Natural killer cell treated with Interleukin-12 subunit alpha and Interleukin-12 subunit beta and Interleukin-15 and Interleukin-18, amount 100 ng/mL, for 72 hours (primary cell): ENCODE measurements at regions not wholly inside any gene's neighbourhood (a gene's known extent, or its start where the extent isn't known, plus 50 kb on each side); places are given as distances from the start of the nearest gene placed in this dataset.
"Not testable (repeated sequence)": the region's sequence is repeated elsewhere in the genome, so short reads cannot be mapped to it uniquely, and the experiment has no call there.

Experiments used
- ATAC-seq, 2 donors: fragments of 150-1000 bp; cut with Tn5 transposase in 1 of 2; sonication (Bioruptor Pico), chemical (Tn5 transposase) in 1 of 2; 2 replicates each; pipeline ENCODE4 v1.10.0; 2021
- DNase-seq: peaks from one replicate; pipeline ENCODE4 v3.0.0; 2022; ENCODE audit warnings: low spot score
- H3K27ac Mint-ChIP-seq, 2 donors: 1 replicate in 1 of 2; 2 replicates in 1 of 2; pipeline ENCODE4 v1.8.0; 2022; ENCODE audit warnings: mixed read lengths in 2 of 2, mild to moderate bottlenecking in 1 of 2, moderate library complexity in 1 of 2
- H3K27me3 Mint-ChIP-seq, 2 donors: 1 replicate in 1 of 2; 2 replicates in 1 of 2; pipeline ENCODE4 v1.8.0; 2022; ENCODE audit warnings: mixed read lengths in 2 of 2
- H3K36me3 Mint-ChIP-seq: one replicate; pipeline ENCODE4 v1.8.0; 2022; ENCODE audit warnings: mixed read lengths
- H3K4me1 Mint-ChIP-seq, 2 donors: 1 replicate in 1 of 2; 2 replicates in 1 of 2; pipeline ENCODE4 v1.8.0; 2022; ENCODE audit warnings: low read depth in 2 of 2, mixed read lengths in 2 of 2, mild to moderate bottlenecking in 1 of 2
- H3K4me3 Mint-ChIP-seq: one replicate; pipeline ENCODE4 v1.8.0; 2022; ENCODE audit warnings: mixed read lengths
- H3K9me3 Mint-ChIP-seq: 2 replicates; pipeline ENCODE4 v1.8.0; 2022; ENCODE audit warnings: mixed read lengths

- H3K27me3 Mint-ChIP-seq = no peaks in the 10 kb centered on the region
- no peak overlapping the region for H3K27ac Mint-ChIP-seq
- H3K4me3 Mint-ChIP-seq = no peak overlapping the region
- H3K36me3 Mint-ChIP-seq = peaks cover 6% of the 10 kb centered on the region
- ATAC-seq (no peak), DNase-seq (no peak)
- H3K9me3 Mint-ChIP-seq = peaks cover 30% of the 10 kb centered on the region
- no peaks in the 10 kb centered on the region for H3K4me1 Mint-ChIP-seq
Observed at GRCh38 chr1:189977184-189977583, 500.5 kb downstream of the BRINP3 start.

GRCh38 chr1:189983166-189983890 is 494.3 kb downstream of the BRINP3 start:
- Mint-ChIP-seq H3K9me3 (peaks cover 25% of the 10 kb centered on the region), H3K4me1 (no peaks in the 10 kb centered on the region), H3K4me3 (no peak overlapping the region), H3K36me3 (peaks cover 1% of the 10 kb centered on the region), H3K27me3 (no peaks in the 10 kb centered on the region), H3K27ac (no peak overlapping the region)
- DNase-seq (no peak), ATAC-seq (no peak)

- peaks cover 5% of the 10 kb centered on the region for H3K36me3 Mint-ChIP-seq
- H3K9me3 Mint-ChIP-seq = peaks cover 20% of the 10 kb centered on the region
- no peak overlapping the region for H3K27ac Mint-ChIP-seq
- H3K4me3 Mint-ChIP-seq = no peak overlapping the region
- H3K4me1 Mint-ChIP-seq = no peaks in the 10 kb centered on the region
- no peak for DNase-seq
- no peaks in the 10 kb centered on the region for H3K27me3 Mint-ChIP-seq
- no peak for ATAC-seq
Observed at GRCh38 chr1:189986516-189986915, 491.1 kb downstream of the BRINP3 start.

GRCh38 chr1:189987509-189987908 is 490.2 kb downstream of the BRINP3 start:
- H3K4me3 Mint-ChIP-seq = no peak overlapping the region
- no peak for ATAC-seq
- no peaks in the 10 kb centered on the region for H3K27me3 Mint-ChIP-seq
- peaks cover 11% of the 10 kb centered on the region for H3K36me3 Mint-ChIP-seq
- peaks cover 26% of the 10 kb centered on the region for H3K9me3 Mint-ChIP-seq
- no peak overlapping the region for H3K27ac Mint-ChIP-seq
- no peak for DNase-seq
- H3K4me1 Mint-ChIP-seq = no peaks in the 10 kb centered on the region

GRCh38 chr1:189992856-189993255 is 484.8 kb downstream of the BRINP3 start:
- peaks cover 22% of the 10 kb centered on the region for H3K36me3 Mint-ChIP-seq
- no peaks in the 10 kb centered on the region for H3K27me3 Mint-ChIP-seq
- ATAC-seq = no peak
- H3K4me1 Mint-ChIP-seq = no peaks in the 10 kb centered on the region
- H3K9me3 Mint-ChIP-seq = peaks cover 30% of the 10 kb centered on the region
- no peak for DNase-seq
- no peak overlapping the region for H3K4me3 Mint-ChIP-seq
- H3K27ac Mint-ChIP-seq = no peak overlapping the region

- no peak overlapping the region for H3K27ac Mint-ChIP-seq
- H3K36me3 Mint-ChIP-seq = no peaks in the 10 kb centered on the region
- ATAC-seq = no peak
- H3K27me3 Mint-ChIP-seq = no peaks in the 10 kb centered on the region
- H3K4me3 Mint-ChIP-seq = no peak overlapping the region
- peaks cover 20% of the 10 kb centered on the region for H3K9me3 Mint-ChIP-seq
- no peaks in the 10 kb centered on the region for H3K4me1 Mint-ChIP-seq
- DNase-seq = no peak
Observed at GRCh38 chr1:190000365-190000872, 477.2 kb downstream of the BRINP3 start.

GRCh38 chr1:190001187-190001586 is 476.5 kb downstream of the BRINP3 start:
- Mint-ChIP-seq H3K4me3 (no peak overlapping the region), H3K27ac (no peak overlapping the region), H3K36me3 (no peaks in the 10 kb centered on the region), H3K27me3 (no peaks in the 10 kb centered on the region), H3K9me3 (peaks cover 24% of the 10 kb centered on the region), H3K4me1 (no peaks in the 10 kb centered on the region)
- no peak for DNase-seq
- no peak for ATAC-seq

- Mint-ChIP-seq H3K4me1 (no peaks in the 10 kb centered on the region), H3K36me3 (no peaks in the 10 kb centered on the region), H3K27me3 (no peaks in the 10 kb centered on the region), H3K9me3 (peaks cover 24% of the 10 kb centered on the region), H3K27ac (no peak overlapping the region), H3K4me3 (no peak overlapping the region)
- DNase-seq = no peak
- ATAC-seq = no peak
Observed at GRCh38 chr1:190003376-190003775, 474.3 kb downstream of the BRINP3 start.

- DNase-seq (no peak), ATAC-seq (no peak)
- Mint-ChIP-seq H3K27ac (no peak overlapping the region), H3K4me1 (no peaks in the 10 kb centered on the region), H3K9me3 (peaks cover 25% of the 10 kb centered on the region), H3K36me3 (peaks cover 19% of the 10 kb centered on the region), H3K4me3 (no peak overlapping the region), H3K27me3 (no peaks in the 10 kb centered on the region)
Observed at GRCh38 chr1:190011585-190011984, 466.1 kb downstream of the BRINP3 start.

GRCh38 chr1:190019151-190019550 is 458.5 kb downstream of the BRINP3 start:
- H3K4me3 Mint-ChIP-seq, H3K27ac Mint-ChIP-seq, H3K4me1 Mint-ChIP-seq: not testable (repeated sequence)

GRCh38 chr1:190019717-190020116 is 457.9 kb downstream of the BRINP3 start:
- DNase-seq = no peak
- no peak overlapping the region for H3K27ac Mint-ChIP-seq
- no peaks in the 10 kb centered on the region for H3K4me1 Mint-ChIP-seq
- no peak overlapping the region for H3K4me3 Mint-ChIP-seq
- no peaks in the 10 kb centered on the region for H3K27me3 Mint-ChIP-seq
- peaks cover 7% of the 10 kb centered on the region for H3K36me3 Mint-ChIP-seq
- ATAC-seq = no peak
- peaks cover 7% of the 10 kb centered on the region for H3K9me3 Mint-ChIP-seq

More at GRCh38 chr1:190019151-190019550, 458.5 kb downstream of the BRINP3 start:
- not testable (repeated sequence) for DNase-seq, ATAC-seq, H3K9me3 Mint-ChIP-seq, H3K36me3 Mint-ChIP-seq, H3K27me3 Mint-ChIP-seq

GRCh38 chr1:190022709-190023108 is 455.0 kb downstream of the BRINP3 start:
- ATAC-seq (no peak), DNase-seq (no peak)
- peaks cover 7% of the 10 kb centered on the region for H3K36me3 Mint-ChIP-seq
- H3K9me3 Mint-ChIP-seq = peaks cover 7% of the 10 kb centered on the region
- no peaks in the 10 kb centered on the region for H3K27me3 Mint-ChIP-seq
- no peak overlapping the region for H3K4me3 Mint-ChIP-seq
- no peaks in the 10 kb centered on the region for H3K4me1 Mint-ChIP-seq
- no peak overlapping the region for H3K27ac Mint-ChIP-seq

GRCh38 chr1:190029441-190029840 is 448.2 kb downstream of the BRINP3 start:
- no peak overlapping the region for H3K27ac Mint-ChIP-seq
- no peaks in the 10 kb centered on the region for H3K4me1 Mint-ChIP-seq
- H3K36me3 Mint-ChIP-seq = no peaks in the 10 kb centered on the region
- H3K27me3 Mint-ChIP-seq = no peaks in the 10 kb centered on the region
- no peak for ATAC-seq
- no peak overlapping the region for H3K4me3 Mint-ChIP-seq
- DNase-seq = no peak
- H3K9me3 Mint-ChIP-seq = peaks cover 13% of the 10 kb centered on the region

GRCh38 chr1:190043655-190044054 is 434.0 kb downstream of the BRINP3 start:
- Mint-ChIP-seq H3K4me3 (no peak overlapping the region), H3K36me3 (peaks cover 5% of the 10 kb centered on the region), H3K9me3 (peaks cover 7% of the 10 kb centered on the region), H3K4me1 (no peaks in the 10 kb centered on the region), H3K27ac (no peak overlapping the region), H3K27me3 (no peaks in the 10 kb centered on the region)
- DNase-seq (no peak), ATAC-seq (no peak)

- H3K4me3 Mint-ChIP-seq = no peak overlapping the region
Observed at GRCh38 chr1:190046231-190046630, 431.4 kb downstream of the BRINP3 start.

More at GRCh38 chr1:190046231-190046630, 431.4 kb downstream of the BRINP3 start:
- peaks cover 4% of the 10 kb centered on the region for H3K9me3 Mint-ChIP-seq
- no peak for ATAC-seq
- H3K27ac Mint-ChIP-seq = no peak overlapping the region
- H3K27me3 Mint-ChIP-seq = no peaks in the 10 kb centered on the region
- DNase-seq = no peak
- H3K4me1 Mint-ChIP-seq = no peaks in the 10 kb centered on the region
- H3K36me3 Mint-ChIP-seq = peaks cover 5% of the 10 kb centered on the region
